ENCODE measurements at regions not wholly inside any gene's neighbourhood (a gene's known extent, or its start where the extent isn't known, plus 50 kb on each side); places are given as distances from the start of the nearest gene placed in this dataset.

DNA sequence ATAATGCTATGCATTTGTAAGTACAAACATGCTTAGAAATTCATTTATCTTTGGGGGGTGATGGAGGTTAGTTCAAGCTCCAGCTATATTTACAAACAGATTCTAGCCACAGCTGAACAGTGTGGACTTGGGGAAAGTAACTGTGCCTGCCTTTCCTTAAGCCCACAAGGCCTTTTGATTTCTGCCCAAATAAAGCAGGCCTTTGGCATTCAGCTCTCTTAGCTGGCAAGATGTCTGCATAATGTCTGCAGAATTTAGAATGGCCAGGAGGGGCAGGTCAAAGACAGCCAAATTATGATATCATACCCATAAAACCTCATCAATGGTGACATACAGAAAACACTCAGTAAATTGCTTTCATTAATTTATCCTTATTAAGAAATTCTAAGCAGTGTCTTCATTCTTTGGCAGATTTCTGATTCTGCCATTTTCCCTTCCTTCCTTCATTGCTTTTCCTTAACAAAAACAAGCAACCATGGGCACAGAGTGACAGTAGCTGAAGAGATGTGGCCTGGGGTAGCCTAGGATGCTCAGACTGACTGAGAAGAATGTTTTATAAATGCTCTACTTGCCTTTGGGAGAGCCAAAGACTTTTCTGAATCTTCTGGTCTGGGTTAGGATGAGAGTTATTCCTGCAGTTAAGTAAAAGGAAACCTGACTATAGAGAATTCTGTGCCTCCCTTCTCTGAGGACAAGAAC lies 538.7 kb upstream of the NR3C2 start:
- Histone ChIP-seq H3K9me3 (no peaks in the 10 kb centered on the region), H3K27ac (peak overlapping the region in 1 of 2 donors; percentile 48), H3K27me3 (no peaks in the 10 kb centered on the region), H3K36me3 (no peaks in the 10 kb centered on the region), H3K4me3 (no peak overlapping the region), H3K4me1 (peaks cover 0 to 16% (median 11%) of the 10 kb centered on the region in 4 donors)
- DNase-seq = no peak
- TF ChIP-seq, protein P1, sequence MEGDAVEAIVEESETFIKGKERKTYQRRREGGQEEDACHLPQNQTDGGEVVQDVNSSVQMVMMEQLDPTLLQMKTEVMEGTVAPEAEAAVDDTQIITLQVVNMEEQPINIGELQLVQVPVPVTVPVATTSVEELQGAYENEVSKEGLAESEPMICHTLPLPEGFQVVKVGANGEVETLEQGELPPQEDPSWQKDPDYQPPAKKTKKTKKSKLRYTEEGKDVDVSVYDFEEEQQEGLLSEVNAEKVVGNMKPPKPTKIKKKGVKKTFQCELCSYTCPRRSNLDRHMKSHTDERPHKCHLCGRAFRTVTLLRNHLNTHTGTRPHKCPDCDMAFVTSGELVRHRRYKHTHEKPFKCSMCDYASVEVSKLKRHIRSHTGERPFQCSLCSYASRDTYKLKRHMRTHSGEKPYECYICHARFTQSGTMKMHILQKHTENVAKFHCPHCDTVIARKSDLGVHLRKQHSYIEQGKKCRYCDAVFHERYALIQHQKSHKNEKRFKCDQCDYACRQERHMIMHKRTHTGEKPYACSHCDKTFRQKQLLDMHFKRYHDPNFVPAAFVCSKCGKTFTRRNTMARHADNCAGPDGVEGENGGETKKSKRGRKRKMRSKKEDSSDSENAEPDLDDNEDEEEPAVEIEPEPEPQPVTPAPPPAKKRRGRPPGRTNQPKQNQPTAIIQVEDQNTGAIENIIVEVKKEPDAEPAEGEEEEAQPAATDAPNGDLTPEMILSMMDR (IDR thresholded peaks at IDR 0.05) = no peak
- intact Hi-C loops (cut with DNase I; ENCODE audit: low total_unique reads) = no loop called here

DNA sequence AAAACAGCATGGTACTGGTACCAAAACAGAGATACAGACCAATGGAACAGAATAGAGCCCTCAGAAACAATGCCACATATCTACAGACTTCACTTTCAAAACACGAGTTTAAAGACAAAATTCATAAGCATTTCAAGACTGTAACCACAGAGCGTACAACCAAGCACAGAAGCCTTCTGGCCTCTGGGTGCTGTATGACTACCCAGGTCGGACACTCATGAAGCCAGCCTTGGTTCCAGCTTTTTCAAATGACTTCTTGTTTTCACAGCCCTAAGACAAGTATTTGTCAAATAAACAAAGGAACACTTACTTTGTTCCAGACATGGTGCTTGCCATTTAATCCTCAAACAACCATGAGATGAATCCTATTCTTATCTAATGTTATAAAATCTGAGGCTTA lies 536.1 kb upstream of the NR3C2 start:
- peaks cover 0 to 16% (median 11%) of the 10 kb centered on the region in 4 donors for H3K4me1 ChIP-seq
- no peak overlapping the region for H3K4me3 ChIP-seq
- H3K9me3 ChIP-seq = no peaks in the 10 kb centered on the region
- TF ChIP-seq, protein P1 (IDR thresholded peaks at IDR 0.05) = no peak
- H3K27me3 ChIP-seq = no peaks in the 10 kb centered on the region
- no peak for DNase-seq
- no peaks in the 10 kb centered on the region for H3K36me3 ChIP-seq
- H3K27ac ChIP-seq = no peak overlapping the region
- intact Hi-C loops (cut with DNase I; ENCODE audit: low total_unique reads) = no loop called here

DNA sequence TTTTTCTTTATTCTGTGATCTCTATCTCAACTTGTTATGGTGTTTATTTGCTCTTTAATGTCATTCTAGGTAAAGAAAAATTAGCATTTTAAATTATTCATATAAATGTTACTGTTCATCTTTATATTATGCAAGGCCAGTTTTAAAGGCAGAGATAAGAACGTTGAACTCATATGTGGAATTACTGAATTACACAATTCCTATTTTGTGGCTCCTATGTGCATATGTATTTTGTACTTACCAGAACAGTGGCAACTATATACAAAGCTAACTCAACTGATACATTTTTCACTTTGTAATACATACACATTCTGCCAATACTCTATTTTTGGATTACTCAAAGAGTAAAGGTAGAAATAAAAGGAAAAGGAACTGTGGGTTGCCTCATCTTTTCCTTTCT lies 533.2 kb upstream of the NR3C2 start:
- H3K4me1 ChIP-seq = peaks cover 0 to 7% (median 6%) of the 10 kb centered on the region in 4 donors
- intact Hi-C loops (cut with DNase I; ENCODE audit: low total_unique reads) = no loop called here
- H3K4me3 ChIP-seq = no peak overlapping the region
- no peaks in the 10 kb centered on the region for H3K27me3 ChIP-seq
- no peaks in the 10 kb centered on the region for H3K9me3 ChIP-seq
- DNase-seq = no peak
- no peaks in the 10 kb centered on the region for H3K36me3 ChIP-seq
- TF ChIP-seq, protein P1 (IDR thresholded peaks at IDR 0.05) = no peak
- H3K27ac ChIP-seq = no peak overlapping the region

DNA sequence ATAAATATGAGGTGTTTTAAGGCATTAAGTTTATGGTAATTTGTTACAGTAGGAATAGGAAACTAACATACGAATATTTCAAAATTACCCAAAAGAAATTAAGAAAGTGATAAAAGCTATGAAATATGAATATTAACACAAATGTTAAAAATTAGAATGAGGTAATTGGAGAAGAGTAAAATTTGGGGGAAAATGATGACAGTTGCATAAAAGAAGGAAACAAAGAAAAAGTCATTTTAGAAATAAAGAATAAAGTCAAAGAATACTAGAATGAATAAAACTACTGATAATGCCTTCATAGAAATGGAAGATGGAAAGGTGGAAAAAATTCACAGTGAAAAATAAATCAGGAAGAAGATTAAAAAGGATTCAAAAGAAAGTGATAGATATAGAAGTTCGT lies 522.9 kb upstream of the NR3C2 start:
- no peaks in the 10 kb centered on the region for H3K9me3 ChIP-seq
- DNase-seq = no peak
- no peaks in the 10 kb centered on the region for H3K4me1 ChIP-seq
- H3K4me3 ChIP-seq = no peak overlapping the region
- intact Hi-C loops (cut with DNase I; ENCODE audit: low total_unique reads) = no loop called here
- no peaks in the 10 kb centered on the region for H3K36me3 ChIP-seq
- TF ChIP-seq, protein P1 (IDR thresholded peaks at IDR 0.05) = no peak
- no peak overlapping the region for H3K27ac ChIP-seq
- H3K27me3 ChIP-seq = no peaks in the 10 kb centered on the region

DNA sequence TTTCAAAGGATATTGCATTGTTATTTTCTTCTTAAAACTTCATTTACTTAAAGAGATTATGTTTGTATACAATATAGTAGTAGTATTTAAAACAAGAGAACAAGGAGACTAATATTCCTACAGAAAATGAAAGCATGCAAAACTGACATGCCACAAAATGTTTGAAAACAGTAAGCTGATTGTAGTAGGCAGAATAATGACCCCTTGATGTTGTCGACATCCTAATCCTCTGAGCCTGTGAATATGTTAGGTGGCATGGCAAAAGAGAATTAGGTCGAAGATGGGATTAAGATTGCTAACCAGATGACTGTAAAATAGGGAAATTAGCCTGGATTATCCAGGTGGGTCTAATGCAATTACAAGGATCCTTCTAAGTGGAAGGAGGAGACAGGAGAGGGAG lies 522.2 kb upstream of the NR3C2 start:
- DNase-seq = no peak
- Histone ChIP-seq H3K4me1 (no peaks in the 10 kb centered on the region), H3K27ac (no peak overlapping the region), H3K36me3 (no peaks in the 10 kb centered on the region), H3K9me3 (no peaks in the 10 kb centered on the region), H3K4me3 (no peak overlapping the region), H3K27me3 (no peaks in the 10 kb centered on the region)
- TF ChIP-seq, protein P1 (IDR thresholded peaks at IDR 0.05) = no peak
- intact Hi-C loops (cut with DNase I; ENCODE audit: low total_unique reads) = no loop called here

All from tibial artery (tissue), 4 donors.